Testis (tissue), 2 donors: ENCODE measurements at regions not wholly inside any gene's neighbourhood (a gene's known extent, or its start where the extent isn't known, plus 50 kb on each side); places are given as distances from the start of the nearest gene placed in this dataset.

Source experiments
- DNase-seq: peaks from one replicate; pipeline ENCODE4 v3.0.0-alpha.2; 2019
- H3K27ac ChIP-seq, 2 donors: fragments of 200-600 bp; sonication (generic); one replicate each; pipeline ENCODE4 v1.5.1; 2019
- H3K27me3 ChIP-seq: fragments of 200-600 bp; sonication (generic); one replicate; pipeline ENCODE4 v1.5.1; 2019
- H3K36me3 ChIP-seq: fragments of 200-600 bp; sonication (generic); one replicate; pipeline ENCODE4 v1.5.1; 2017; ENCODE audit warnings: low read depth; ENCODE audit errors: missing control alignments
- H3K4me1 ChIP-seq: fragments of 200-600 bp; sonication (generic); one replicate; pipeline ENCODE4 v1.5.1; 2019
- H3K4me3 ChIP-seq, 2 donors: fragments of 200-600 bp; sonication (generic); one replicate each; pipeline ENCODE4 v1.5.1; 2017 to 2019
- H3K9me3 ChIP-seq: fragments of 200-600 bp; sonication (generic); one replicate; pipeline ENCODE4 v1.5.1; 2017
- CTCF ChIP-seq, 3 experiments: fragments of 450-650 bp in 2 of 3; fragments of 200-600 bp in 1 of 3; sonication (generic) in 1 of 3; IDR thresholded peaks; one replicate each; pipeline ENCODE4 v1.5.1; 2016 to 2019; ENCODE audit warnings: antibody characterized with exemption in 3 of 3, mild to moderate bottlenecking in 2 of 3, moderate library complexity in 1 of 3
- POLR2A ChIP-seq: fragments of 450-650 bp; IDR thresholded peaks from one replicate; pipeline ENCODE4 v1.6.1; 2017; ENCODE audit warnings: antibody characterized with exemption, mild to moderate bottlenecking, moderate library complexity
- WGBS, 2 donors: methylation state at CpG; one replicate each; pipeline ENCODE4 v1.1.5; 2018; 5-methylcytosine and 5-hydroxymethylcytosine counted together
- intact Hi-C: fragments of 100-400 bp; cut with DNase I; formaldehyde crosslinking; loops from one replicate; pipeline ENCODE4 v1.15.1; 2023; ENCODE audit warnings: low total_unique reads

GRCh38 chr3:59432665-59433064 lies 382.8 kb upstream of the CFAP20DC start:
- Histone ChIP-seq H3K36me3 (no peaks in the 10 kb centered on the region), H3K4me1 (no peaks in the 10 kb centered on the region), H3K27me3 (no peaks in the 10 kb centered on the region), H3K4me3 (no peak overlapping the region), H3K9me3 (no peaks in the 10 kb centered on the region), H3K27ac (no peak overlapping the region)
- no peak for DNase-seq
- no peak for TF ChIP-seq CTCF (IDR thresholded peaks at IDR 0.05)
- TF ChIP-seq POLR2A: no peak
- WGBS, 2 donors: 73 to 74% methylated on average over 5 to 6 of the region's 6 CpGs
- intact Hi-C loops: no loop called here

GRCh38 chr3:59430341-59430740 lies 380.5 kb upstream of the CFAP20DC start:
- 66% methylated on average over 7 of the region's 7 CpGs for WGBS, 2 donors
- Histone ChIP-seq H3K9me3 (no peaks in the 10 kb centered on the region), H3K27me3 (no peaks in the 10 kb centered on the region), H3K4me1 (no peaks in the 10 kb centered on the region), H3K27ac (no peak overlapping the region), H3K4me3 (no peak overlapping the region), H3K36me3 (no peaks in the 10 kb centered on the region)
- TF ChIP-seq POLR2A: no peak
- no peak for TF ChIP-seq CTCF (IDR thresholded peaks at IDR 0.05)
- DNase-seq: no peak
- intact Hi-C loops: no loop called here

DNA sequence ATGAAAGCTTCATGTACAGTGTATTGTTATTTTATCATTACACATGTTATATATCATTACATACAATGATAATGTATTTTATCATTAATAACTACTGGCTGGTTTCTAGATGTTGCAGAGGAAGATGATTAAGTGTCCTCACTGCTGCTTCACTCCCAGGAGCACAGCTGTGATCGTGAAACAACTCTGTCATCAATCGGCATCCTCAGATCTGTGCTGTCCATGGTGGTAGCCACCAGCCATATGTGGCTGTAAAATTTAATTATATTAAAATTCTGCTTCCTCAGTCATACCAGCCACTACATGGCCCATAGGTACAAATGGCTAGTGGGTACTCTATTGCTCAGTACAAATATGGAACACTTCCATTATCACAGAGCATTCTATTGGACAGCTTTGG lies 379.4 kb upstream of the CFAP20DC start:
- TF ChIP-seq POLR2A (no peak), CTCF (IDR thresholded peaks at IDR 0.05) (no peak)
- no peak for DNase-seq
- H3K27ac ChIP-seq: no peak overlapping the region
- no peak overlapping the region for H3K4me3 ChIP-seq
- 64 to 75% methylated on average over 2 of the region's 2 CpGs for WGBS, 2 donors
- H3K4me1 ChIP-seq: no peaks in the 10 kb centered on the region
- intact Hi-C loops: no loop called here
- H3K36me3 ChIP-seq: no peaks in the 10 kb centered on the region
- H3K9me3 ChIP-seq: no peaks in the 10 kb centered on the region
- no peaks in the 10 kb centered on the region for H3K27me3 ChIP-seq

DNA sequence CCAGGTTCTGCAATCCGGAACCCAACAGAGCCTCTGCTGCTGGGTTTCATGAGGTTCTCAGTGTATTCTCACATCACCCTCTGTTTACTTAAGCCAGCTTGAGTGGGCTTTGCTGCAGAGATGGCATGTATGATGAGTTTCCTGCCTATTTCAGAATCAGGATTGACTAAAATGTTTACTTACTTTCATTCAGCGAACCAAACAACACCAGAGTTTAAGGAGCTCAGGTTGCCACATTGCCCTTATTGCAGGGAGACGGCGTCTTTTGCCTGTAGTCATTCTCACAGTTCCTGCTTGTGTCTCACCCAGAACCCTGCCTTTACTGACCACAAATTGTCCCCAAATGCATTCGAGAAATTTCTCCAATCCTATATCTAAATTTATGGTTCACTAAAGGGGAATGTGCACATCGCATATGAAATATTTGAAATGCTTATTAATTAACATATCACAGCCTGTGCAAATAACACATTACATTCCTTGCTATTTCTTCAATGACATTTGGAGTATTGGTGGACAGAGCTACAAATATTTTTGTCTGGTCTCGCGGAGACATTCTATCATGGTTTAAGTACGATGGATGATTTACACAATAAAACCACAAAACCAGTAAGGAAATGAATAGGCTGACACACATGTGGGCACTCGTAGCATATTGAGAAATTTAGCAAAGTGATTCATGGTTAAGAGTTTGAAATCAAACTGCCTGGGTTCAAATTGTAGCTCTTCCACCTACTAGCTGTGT lies 377.2 kb upstream of the CFAP20DC start:
- H3K4me1 ChIP-seq: no peaks in the 10 kb centered on the region
- TF ChIP-seq CTCF (IDR thresholded peaks at IDR 0.05) (no peak), POLR2A (no peak)
- 88 to 90% methylated on average over 10 of the region's 10 CpGs for WGBS, 2 donors
- no peaks in the 10 kb centered on the region for H3K9me3 ChIP-seq
- no peak overlapping the region for H3K4me3 ChIP-seq
- DNase-seq: no peak
- H3K27ac ChIP-seq: no peak overlapping the region
- intact Hi-C loops: no loop called here
- no peaks in the 10 kb centered on the region for H3K27me3 ChIP-seq
- H3K36me3 ChIP-seq: no peaks in the 10 kb centered on the region

- TF ChIP-seq POLR2A: no peak
- no peak for TF ChIP-seq CTCF (IDR thresholded peaks at IDR 0.05)
- H3K36me3 ChIP-seq: no peaks in the 10 kb centered on the region
Measured at GRCh38 chr3:59425942-59426341, 376.1 kb upstream of the CFAP20DC start.

More at GRCh38 chr3:59425942-59426341, 376.1 kb upstream of the CFAP20DC start:
- 85 to 86% methylated on average over 4 to 5 of the region's 5 CpGs for WGBS, 2 donors
- no peak for DNase-seq
- intact Hi-C loops: no loop called here
- Histone ChIP-seq H3K4me1 (no peaks in the 10 kb centered on the region), H3K27me3 (no peaks in the 10 kb centered on the region), H3K4me3 (no peak overlapping the region), H3K27ac (no peak overlapping the region), H3K9me3 (no peaks in the 10 kb centered on the region)
